GOT3 (cell line): ENCODE measurements at regions not wholly inside any gene's neighbourhood (a gene's known extent, or its start where the extent isn't known, plus 50 kb on each side); places are given as distances from the start of the nearest gene placed in this dataset.

Experiments
- DNase-seq: peaks from one replicate; lab custom pipeline; 2025; ENCODE audit warnings: mixed read lengths; lab: John Stamatoyannopoulos, UW

DNA sequence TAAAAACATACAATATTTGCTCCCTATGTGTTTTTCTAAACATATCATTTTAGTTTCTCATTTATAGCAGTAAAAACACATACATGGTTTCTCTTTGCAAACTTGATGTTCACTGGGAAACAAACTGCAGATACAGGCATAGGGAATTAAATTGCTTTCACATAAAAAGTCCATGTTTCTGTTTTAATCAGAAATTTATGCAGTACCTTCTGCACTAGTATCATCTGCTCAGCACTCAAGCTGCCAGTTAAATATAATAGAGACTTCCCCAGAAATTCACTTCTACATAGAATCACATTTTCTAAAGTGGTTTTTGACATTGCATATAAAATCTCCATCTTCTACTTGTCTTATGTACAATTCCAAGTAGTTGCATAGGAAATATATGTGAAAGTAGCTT, 1107.3 kb upstream of the NRXN1 start:
- DNase-seq, result no peak

DNA sequence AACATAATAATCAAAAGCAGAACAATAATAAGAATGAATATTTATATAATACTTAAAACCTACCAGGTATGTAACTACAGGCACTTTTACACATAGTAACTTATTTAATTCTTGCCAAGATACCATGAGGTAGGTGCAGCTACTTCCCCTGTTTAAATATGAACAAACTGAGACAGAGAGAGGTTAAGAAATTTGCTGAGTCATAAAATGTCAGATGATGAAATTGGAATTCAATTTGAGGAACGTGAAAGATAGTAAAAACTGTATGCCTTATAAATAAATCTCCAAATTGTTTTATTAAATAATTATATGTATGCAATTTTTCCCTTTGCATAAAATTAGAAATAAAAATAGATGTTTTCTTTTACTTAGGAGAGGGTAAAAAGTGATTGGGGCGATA, 1103.3 kb upstream of the NRXN1 start:
- no peak for DNase-seq

DNA sequence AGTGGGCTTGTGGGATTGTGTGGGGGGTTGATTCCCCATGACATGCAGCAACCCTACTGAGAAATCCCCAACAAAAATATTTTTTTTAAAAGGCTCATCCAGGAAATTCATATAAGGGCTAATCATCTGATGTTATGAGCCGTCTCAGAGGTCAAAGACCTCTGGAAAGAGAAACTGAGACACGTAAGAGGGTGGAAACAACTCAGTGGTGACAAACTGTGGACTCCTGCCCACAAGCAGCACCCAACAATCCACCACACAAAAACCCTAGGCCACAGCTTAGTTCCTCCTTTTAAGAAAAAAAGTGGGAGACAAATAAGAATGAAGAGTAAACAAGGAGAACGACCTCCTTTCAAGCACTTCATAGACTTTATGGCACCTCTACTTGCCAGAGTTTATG, 1096.1 kb upstream of the NRXN1 start:
- DNase-seq, result no peak

GRCh38 chr2:52127527-52127926, 1095.6 kb upstream of the NRXN1 start:
- no peak for DNase-seq

GRCh38 chr2:52117299-52117698, 1085.4 kb upstream of the NRXN1 start:
- no peak for DNase-seq

GRCh38 chr2:52115750-52116149, 1083.8 kb upstream of the NRXN1 start:
- DNase-seq, result no peak

- no peak for DNase-seq
Measured at GRCh38 chr2:52113338-52113737, 1081.4 kb upstream of the NRXN1 start.

- DNase-seq, result no peak
Measured at GRCh38 chr2:52112141-52112540, 1080.2 kb upstream of the NRXN1 start.

GRCh38 chr2:52107124-52107523, 1075.2 kb upstream of the NRXN1 start:
- no peak for DNase-seq

DNA sequence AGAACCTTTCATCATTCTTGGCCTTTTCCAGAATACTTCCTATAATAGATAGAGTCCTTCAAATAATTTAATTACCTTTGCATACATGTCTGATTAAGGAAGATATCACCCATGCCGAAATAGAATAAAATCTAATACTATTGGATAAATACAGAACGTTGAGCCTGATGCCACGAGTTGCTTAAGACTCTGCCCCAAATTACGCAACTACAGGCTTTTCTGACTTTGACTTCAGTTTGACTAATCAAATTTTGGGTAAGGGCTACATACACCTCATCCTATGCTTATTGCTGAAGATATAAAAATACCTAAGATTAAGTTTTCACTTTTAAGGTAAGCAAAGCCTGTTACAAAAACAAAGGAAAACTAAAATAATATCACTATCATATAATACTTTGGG, 1065.1 kb upstream of the NRXN1 start:
- DNase-seq, result no peak

DNA sequence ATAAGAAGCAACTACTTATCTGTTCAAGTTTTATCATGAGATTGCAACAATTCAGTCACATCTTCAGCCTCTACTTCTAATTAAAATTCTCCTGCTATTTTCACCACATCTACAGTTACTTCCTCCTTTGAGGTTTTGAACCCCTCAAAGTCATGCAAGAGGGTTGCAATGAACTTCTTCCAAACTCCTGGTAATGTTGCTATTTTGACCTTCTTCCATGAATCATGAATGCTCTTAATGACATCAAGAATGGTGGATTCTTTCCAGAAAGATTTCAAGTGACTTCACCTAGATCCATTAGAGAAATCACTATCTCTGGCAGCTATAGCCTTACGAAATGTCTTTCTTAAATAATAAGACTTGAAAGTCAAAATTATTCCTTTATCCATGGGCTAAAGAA, 1052.8 kb upstream of the NRXN1 start:
- no peak for DNase-seq

DNA sequence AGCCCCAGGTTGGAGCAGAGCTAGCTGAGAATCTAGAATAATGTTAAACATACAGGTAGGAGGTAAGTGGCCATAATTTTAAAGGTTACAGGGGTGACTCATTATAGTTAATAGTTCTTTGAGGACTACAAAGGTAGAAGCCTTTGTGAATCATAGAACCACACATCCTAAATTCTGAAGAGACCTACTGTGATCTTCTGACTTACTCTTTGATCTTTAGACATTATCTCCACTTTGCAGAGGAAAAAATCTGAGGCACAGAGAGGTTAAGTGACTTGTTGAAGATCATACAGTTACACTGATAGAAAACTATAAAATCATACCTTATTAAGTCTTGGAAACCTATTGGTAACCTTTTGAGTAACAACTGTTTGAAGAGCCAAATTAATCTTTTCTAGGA, 1051.3 kb upstream of the NRXN1 start:
- DNase-seq, result no peak

DNA sequence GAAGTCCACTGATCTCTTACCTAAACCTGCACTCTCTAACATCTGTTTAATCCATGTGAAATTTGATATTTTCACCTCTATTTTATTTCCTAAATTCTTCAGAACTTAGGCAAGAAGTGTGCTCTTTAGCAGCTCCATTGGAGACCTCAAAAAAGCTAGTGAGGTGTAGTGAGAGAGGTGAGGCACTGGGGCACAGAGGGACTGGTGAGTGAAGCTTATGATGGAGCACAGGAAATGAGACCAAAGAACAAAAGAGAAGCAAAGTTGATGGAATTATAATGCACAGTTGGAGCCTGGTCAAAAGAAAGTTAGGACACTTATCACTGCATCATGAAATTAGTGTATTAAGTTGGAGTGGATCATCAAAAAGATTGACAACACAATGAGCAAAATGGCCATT, 1050.7 kb upstream of the NRXN1 start:
- DNase-seq, result no peak

- no peak for DNase-seq
Measured at GRCh38 chr2:52079602-52080001, 1047.7 kb upstream of the NRXN1 start.

DNA sequence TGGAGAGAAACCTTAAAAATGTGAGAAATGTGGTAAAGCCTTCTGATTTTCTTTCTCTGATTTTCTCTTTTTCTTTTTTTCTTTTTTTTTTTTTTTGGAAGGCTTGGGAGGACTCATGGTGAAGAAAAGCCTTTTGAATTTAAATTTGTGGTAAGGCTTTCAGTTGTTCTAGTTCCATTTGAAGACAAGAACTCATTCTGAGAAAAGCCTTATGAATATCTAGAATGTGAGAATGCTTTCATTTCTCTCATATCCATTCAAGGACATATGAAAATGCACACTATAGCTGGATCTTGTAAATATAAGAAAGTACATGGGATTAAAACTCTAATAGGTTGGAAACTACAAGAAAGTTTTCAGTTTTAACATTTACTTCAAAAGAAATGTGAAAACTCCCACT, 1045.2 kb upstream of the NRXN1 start:
- no peak for DNase-seq

DNA sequence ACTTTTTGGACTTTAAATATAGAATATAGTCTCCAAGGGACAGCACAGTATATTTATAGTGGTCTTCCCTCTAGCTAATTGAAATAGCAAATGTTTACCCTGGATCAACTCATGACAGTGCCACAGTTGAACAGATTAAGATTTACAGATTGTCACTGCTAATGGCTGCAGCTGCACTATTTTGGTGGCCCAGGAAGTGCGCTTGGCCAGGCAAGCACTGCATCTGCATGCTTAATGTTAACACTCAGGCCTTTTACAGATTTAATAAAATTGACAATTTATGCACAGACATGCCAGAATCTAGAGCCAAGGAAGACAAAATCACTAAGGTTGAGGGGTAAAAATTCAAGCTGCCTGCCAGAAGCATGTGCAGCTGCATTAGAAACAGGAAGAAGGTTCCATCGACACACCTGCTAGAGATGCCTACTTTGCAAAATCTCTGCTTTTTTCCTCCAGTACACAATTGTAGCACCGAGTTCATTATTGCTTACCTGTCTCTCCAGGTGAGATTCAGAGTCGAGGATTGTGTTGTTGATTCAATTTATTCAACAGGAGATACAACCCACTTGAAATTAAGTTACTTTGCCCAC, 1042.3 kb upstream of the NRXN1 start:
- no peak for DNase-seq

GRCh38 chr2:52072949-52073348, 1041.0 kb upstream of the NRXN1 start:
- DNase-seq, result no peak

- no peak for DNase-seq
Measured at GRCh38 chr2:52070665-52071064, 1038.7 kb upstream of the NRXN1 start.

DNA sequence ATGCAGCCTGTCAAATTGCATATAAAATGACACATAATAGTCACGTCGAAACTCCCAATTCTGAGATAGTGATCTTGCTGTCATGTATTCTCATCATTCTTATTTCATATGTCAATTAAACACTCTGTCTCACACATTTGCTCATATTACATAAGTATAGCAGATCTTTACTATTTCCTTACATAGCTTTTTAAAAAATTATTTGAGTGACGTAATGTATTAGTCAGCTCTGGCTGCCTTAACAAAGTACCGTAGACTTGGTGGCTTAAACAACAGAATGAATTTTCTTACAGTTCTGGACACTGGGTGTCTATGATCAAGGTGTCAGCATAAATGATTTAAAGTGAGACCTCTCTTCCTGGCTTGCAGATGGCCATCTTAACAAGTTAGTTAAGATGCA, 1032.3 kb upstream of the NRXN1 start:
- no peak for DNase-seq

- no peak for DNase-seq
Measured at GRCh38 chr2:52054824-52055223, 1022.9 kb upstream of the NRXN1 start.

DNA sequence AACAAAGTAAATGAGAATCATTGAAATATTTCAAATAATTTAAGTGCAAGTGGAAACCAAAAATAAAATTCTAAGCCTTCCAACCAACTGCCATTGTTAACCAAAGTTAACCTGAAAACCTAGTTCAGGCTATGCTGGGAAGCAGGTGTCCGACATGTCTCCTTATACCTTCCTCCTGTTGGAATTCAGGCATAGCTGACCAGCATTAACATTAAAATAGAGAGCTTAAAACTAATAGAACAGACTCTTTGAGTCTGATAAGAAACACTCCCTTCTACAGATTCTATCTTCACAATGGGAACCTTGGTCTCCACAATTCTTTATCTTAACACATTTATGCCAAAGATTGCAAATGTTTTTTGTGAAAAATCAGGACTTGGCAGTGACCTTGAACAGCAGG, 1004.9 kb upstream of the NRXN1 start:
- DNase-seq, result no peak

- no peak for DNase-seq
Measured at GRCh38 chr2:52036024-52036423, 1004.1 kb upstream of the NRXN1 start.

DNA sequence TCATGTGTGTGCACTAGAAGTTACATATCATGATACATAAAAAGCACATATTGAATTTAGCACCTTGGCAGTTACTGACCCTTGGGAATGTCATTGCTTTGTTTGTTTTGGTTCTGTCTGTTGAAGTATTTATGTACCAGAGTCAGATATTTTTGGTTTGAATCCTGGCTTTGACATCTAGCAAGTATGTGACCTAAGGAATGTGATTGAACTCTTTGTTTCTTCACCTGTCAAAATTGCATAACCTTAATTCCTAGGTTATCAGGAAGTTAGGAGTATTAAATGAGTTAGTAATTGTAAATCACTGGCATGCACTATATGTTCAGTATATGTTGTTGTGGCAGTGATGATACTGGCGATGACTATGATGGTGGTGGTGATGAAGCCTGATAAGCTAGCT, 1003.5 kb upstream of the NRXN1 start:
- DNase-seq, result no peak

DNA sequence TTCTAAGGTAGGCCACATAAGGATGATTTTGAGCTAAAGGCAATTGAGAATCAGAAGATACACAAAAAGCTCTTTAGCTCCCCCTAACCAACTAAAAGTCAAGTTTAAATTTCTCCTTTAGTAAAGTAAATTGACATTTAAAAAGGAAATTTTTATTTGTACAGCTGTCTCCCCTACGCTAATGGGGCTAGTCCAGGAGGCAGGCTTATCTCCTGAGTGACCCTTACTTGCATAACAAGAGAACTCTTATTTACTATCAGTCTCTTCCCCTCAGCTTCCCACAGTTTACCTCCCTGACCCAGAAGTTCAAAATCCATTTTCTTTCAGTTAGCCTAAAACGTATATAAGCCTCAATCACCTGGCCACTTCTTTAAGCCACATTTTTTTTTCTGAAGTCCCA, 1002.8 kb upstream of the NRXN1 start:
- no peak for DNase-seq

GRCh38 chr2:52022006-52022405, 990.1 kb upstream of the NRXN1 start:
- no peak for DNase-seq
